SK-N-SH (cell line): ENCODE measurements at regions not wholly inside any gene's neighbourhood (a gene's known extent, or its start where the extent isn't known, plus 50 kb on each side); places are given as distances from the start of the nearest gene placed in this dataset.

Source experiments
- EZH2phosphoT487 ChIP-seq: fragments of 200-600 bp; sonication (generic); IDR thresholded peaks from 2 replicates; pipeline ENCODE4 v1.6.1; 2017; ENCODE audit warnings: low read depth, mixed run types, mild to moderate bottlenecking, antibody characterized with exemption, moderate library complexity, borderline replicate concordance
- REST ChIP-seq: IDR thresholded peaks from 2 replicates; pipeline ENCODE4 v1.6.1; 2012; ENCODE audit warnings: mild to moderate bottlenecking, low read depth, low read length, moderate library complexity
- USF1 ChIP-seq: IDR thresholded peaks from 2 replicates; pipeline ENCODE4 v1.4.0; 2012; ENCODE audit warnings: low read depth, borderline replicate concordance

GRCh38 chrX:98294310-98294709, 1410.6 kb downstream of the RPA4 start:
- TF ChIP-seq USF1 (no peak), EZH2phosphoT487 (no peak), REST (no peak)
